Breast epithelium (tissue), 4 donors: ENCODE measurements at regions not wholly inside any gene's neighbourhood (a gene's known extent, or its start where the extent isn't known, plus 50 kb on each side); places are given as distances from the start of the nearest gene placed in this dataset.

ENCODE experiments used
- DNase-seq, 2 donors: peaks; one replicate each; pipeline ENCODE4 v3.0.0-alpha.2; 2019; ENCODE audit warnings: low spot score in 2 of 2
- H3K27ac ChIP-seq, 2 donors: fragments of 200-600 bp; sonication (generic) in 1 of 2; one replicate each; pipeline ENCODE4 v1.5.1; 2016 to 2019; ENCODE audit warnings: mild to moderate bottlenecking in 1 of 2
- H3K27me3 ChIP-seq, 2 donors: fragments of 200-600 bp; sonication (generic) in 1 of 2; one replicate each; pipeline versions ENCODE4 v1.5.1 to v1.6.0; 2017 to 2019; ENCODE audit warnings: control low read depth in 1 of 2, mild to moderate bottlenecking in 1 of 2
- H3K36me3 ChIP-seq: fragments of 200-600 bp; one replicate; pipeline ENCODE4 v1.5.1; 2019
- H3K4me1 ChIP-seq, 2 donors: fragments of 200-600 bp; sonication (generic); one replicate each; pipeline ENCODE4 v1.5.1; 2016 to 2019; ENCODE audit warnings: control low read depth in 1 of 2
- H3K4me3 ChIP-seq, 3 donors: fragments of 200-600 bp; sonication (generic); 1 replicate in 2 of 3; 2 replicates in 1 of 3; pipeline ENCODE4 v1.5.1; 2016 to 2019; ENCODE audit warnings: mild to moderate bottlenecking in 3 of 3, moderate library complexity in 2 of 3
- H3K9me3 ChIP-seq, 2 donors: fragments of 200-600 bp; sonication (generic) in 1 of 2; one replicate each; pipeline ENCODE4 v1.5.1; 2016 to 2019; ENCODE audit warnings: control low read depth in 1 of 2
- POLR2A ChIP-seq: fragments of 450-650 bp; IDR thresholded peaks from one replicate; pipeline ENCODE4 v1.6.1; 2016; ENCODE audit warnings: antibody characterized with exemption, mild to moderate bottlenecking, moderate library complexity
- POLR2AphosphoS5 ChIP-seq, 3 donors: sonication (generic); formaldehyde crosslinking; IDR thresholded peaks; one replicate each; pipeline ENCODE4 v1.6.1; 2017; ENCODE audit warnings: antibody characterized with exemption in 3 of 3
- intact Hi-C: fragments of 100-400 bp; cut with DNase I; formaldehyde crosslinking; loops from one replicate; pipeline ENCODE4 v1.15.1; 2023; ENCODE audit warnings: low total_unique reads
- TF ChIP-seq, protein P1 (sequence below), 3 donors: fragments of 450-650 bp; IDR thresholded peaks; one replicate each; pipeline ENCODE4 v1.5.1; 2016 to 2017; ENCODE audit warnings: antibody characterized with exemption in 3 of 3, mild to moderate bottlenecking in 3 of 3, moderate library complexity in 3 of 3

GRCh38 chr14:46230540-46230939 is 421.0 kb downstream of the RPL10L start:
- H3K4me3 ChIP-seq: no peak overlapping the region
- no peak overlapping the region for H3K27ac ChIP-seq
- DNase-seq: no peak
- TF ChIP-seq POLR2AphosphoS5 (IDR thresholded peaks at IDR 0.05) (no peak), POLR2A (no peak)
- TF ChIP-seq, protein P1, sequence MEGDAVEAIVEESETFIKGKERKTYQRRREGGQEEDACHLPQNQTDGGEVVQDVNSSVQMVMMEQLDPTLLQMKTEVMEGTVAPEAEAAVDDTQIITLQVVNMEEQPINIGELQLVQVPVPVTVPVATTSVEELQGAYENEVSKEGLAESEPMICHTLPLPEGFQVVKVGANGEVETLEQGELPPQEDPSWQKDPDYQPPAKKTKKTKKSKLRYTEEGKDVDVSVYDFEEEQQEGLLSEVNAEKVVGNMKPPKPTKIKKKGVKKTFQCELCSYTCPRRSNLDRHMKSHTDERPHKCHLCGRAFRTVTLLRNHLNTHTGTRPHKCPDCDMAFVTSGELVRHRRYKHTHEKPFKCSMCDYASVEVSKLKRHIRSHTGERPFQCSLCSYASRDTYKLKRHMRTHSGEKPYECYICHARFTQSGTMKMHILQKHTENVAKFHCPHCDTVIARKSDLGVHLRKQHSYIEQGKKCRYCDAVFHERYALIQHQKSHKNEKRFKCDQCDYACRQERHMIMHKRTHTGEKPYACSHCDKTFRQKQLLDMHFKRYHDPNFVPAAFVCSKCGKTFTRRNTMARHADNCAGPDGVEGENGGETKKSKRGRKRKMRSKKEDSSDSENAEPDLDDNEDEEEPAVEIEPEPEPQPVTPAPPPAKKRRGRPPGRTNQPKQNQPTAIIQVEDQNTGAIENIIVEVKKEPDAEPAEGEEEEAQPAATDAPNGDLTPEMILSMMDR (IDR thresholded peaks at IDR 0.05): no peak
- H3K36me3 ChIP-seq: no peaks in the 10 kb centered on the region
- H3K4me1 ChIP-seq: no peaks in the 10 kb centered on the region
- intact Hi-C loops: no loop called here
- H3K27me3 ChIP-seq: no peaks in the 10 kb centered on the region
- H3K9me3 ChIP-seq: no peaks in the 10 kb centered on the region

- Histone ChIP-seq H3K27me3 (no peaks in the 10 kb centered on the region), H3K4me1 (no peaks in the 10 kb centered on the region), H3K4me3 (no peak overlapping the region), H3K36me3 (peaks cover 4% of the 10 kb centered on the region), H3K9me3 (no peaks in the 10 kb centered on the region), H3K27ac (no peak overlapping the region)
- TF ChIP-seq POLR2AphosphoS5 (IDR thresholded peaks at IDR 0.05) (no peak), POLR2A (no peak)
- TF ChIP-seq, protein P1 (IDR thresholded peaks at IDR 0.05): no peak
- DNase-seq: no peak
- intact Hi-C loops: no loop called here
Measured at GRCh38 chr14:46215801-46216200, 435.8 kb downstream of the RPL10L start.

GRCh38 chr14:46198676-46199075 is 452.9 kb downstream of the RPL10L start:
- Histone ChIP-seq H3K9me3 (no peaks in the 10 kb centered on the region), H3K4me3 (no peak overlapping the region), H3K27me3 (no peaks in the 10 kb centered on the region), H3K27ac (no peak overlapping the region), H3K36me3 (no peaks in the 10 kb centered on the region), H3K4me1 (no peaks in the 10 kb centered on the region)
- TF ChIP-seq, protein P1 (IDR thresholded peaks at IDR 0.05): no peak
- TF ChIP-seq POLR2AphosphoS5 (IDR thresholded peaks at IDR 0.05) (no peak), POLR2A (no peak)
- no peak for DNase-seq
- intact Hi-C loops: no loop called here

- no peaks in the 10 kb centered on the region for H3K36me3 ChIP-seq
- no peaks in the 10 kb centered on the region for H3K27me3 ChIP-seq
- no peak for DNase-seq
- H3K27ac ChIP-seq: no peak overlapping the region
- no peaks in the 10 kb centered on the region for H3K9me3 ChIP-seq
- intact Hi-C loops: no loop called here
- no peaks in the 10 kb centered on the region for H3K4me1 ChIP-seq
- H3K4me3 ChIP-seq: no peak overlapping the region
- TF ChIP-seq POLR2AphosphoS5 (IDR thresholded peaks at IDR 0.05) (no peak), POLR2A (no peak)
- TF ChIP-seq, protein P1 (IDR thresholded peaks at IDR 0.05): no peak
Measured at GRCh38 chr14:46197856-46198255, 453.7 kb downstream of the RPL10L start.
